ENCODE measurements at regions not wholly inside any gene's neighbourhood (a gene's known extent, or its start where the extent isn't known, plus 50 kb on each side); places are given as distances from the start of the nearest gene placed in this dataset.

- no peak overlapping the region for H3K27ac ChIP-seq
- POLR2A ChIA-PET (ENCODE audit: low non-redundant PET), result no interaction called here
- no peak for TF ChIP-seq CTCF (conservative IDR thresholded peaks at IDR 0.05; ENCODE audit: low read depth)
- CTCF ChIA-PET, result interaction anchor here (1.0 kb wide), 1 partner anchor 26 kb away, joined by 4 read pairs; no protein-coding TSS in a partner anchor
- no peak for DNase-seq (ENCODE audit: low spot score)
These were observed 144.6 kb upstream of the FOXF1 start for GRCh38 chr16:86365513-86366273.

GRCh38 chr16:86366481-86366880, 143.8 kb upstream of the FOXF1 start:
- POLR2A ChIA-PET (ENCODE audit: low non-redundant PET), result no interaction called here
- DNase-seq (ENCODE audit: low spot score), result no peak
- TF ChIP-seq CTCF (conservative IDR thresholded peaks at IDR 0.05; ENCODE audit: low read depth), result no peak
- no peak overlapping the region for H3K27ac ChIP-seq
- CTCF ChIA-PET, result no interaction called here

- no peak for TF ChIP-seq CTCF (conservative IDR thresholded peaks at IDR 0.05; ENCODE audit: low read depth)
- POLR2A ChIA-PET (ENCODE audit: low non-redundant PET), result no interaction called here
- H3K27ac ChIP-seq, result no peak overlapping the region
- CTCF ChIA-PET, result interaction anchor here (0.6 kb wide), 1 partner anchor 363 kb away, joined by 3 read pairs; no protein-coding TSS in a partner anchor
- no peak for DNase-seq (ENCODE audit: low spot score)
These were observed 142.8 kb upstream of the FOXF1 start for GRCh38 chr16:86367291-86368072.

- ChIA-PET CTCF (interaction anchor here (0.6 kb wide), 1 partner anchor 362 kb away, joined by 3 read pairs; no protein-coding TSS in a partner anchor), POLR2A (ENCODE audit: low non-redundant PET) (no interaction called here)
- no peak for TF ChIP-seq CTCF (conservative IDR thresholded peaks at IDR 0.05; ENCODE audit: low read depth)
- H3K27ac ChIP-seq, result no peak overlapping the region
- DNase-seq (ENCODE audit: low spot score), result no peak
These were observed 142.1 kb upstream of the FOXF1 start for GRCh38 chr16:86368261-86368660.

GRCh38 chr16:86370062-86370461, 140.3 kb upstream of the FOXF1 start:
- ChIA-PET CTCF (no interaction called here), POLR2A (ENCODE audit: low non-redundant PET) (interaction anchor here (0.7 kb wide), 1 partner anchor 134 kb away, joined by 3 read pairs; no protein-coding TSS in a partner anchor)
- H3K27ac ChIP-seq, result no peak overlapping the region
- no peak for TF ChIP-seq CTCF (conservative IDR thresholded peaks at IDR 0.05; ENCODE audit: low read depth)
- DNase-seq (ENCODE audit: low spot score), result no peak

GRCh38 chr16:86371083-86371803, 139.1 kb upstream of the FOXF1 start:
- TF ChIP-seq CTCF (conservative IDR thresholded peaks at IDR 0.05; ENCODE audit: low read depth), result no peak
- no peak overlapping the region for H3K27ac ChIP-seq
- ChIA-PET CTCF (interaction anchor here (0.7 kb wide), 1 partner anchor 108 kb away, joined by 3 read pairs; no protein-coding TSS in a partner anchor), POLR2A (ENCODE audit: low non-redundant PET) (no interaction called here)
- DNase-seq (ENCODE audit: low spot score), result no peak
